GM19240 (cell line): ENCODE measurements at regions not wholly inside any gene's neighbourhood (a gene's known extent, or its start where the extent isn't known, plus 50 kb on each side); places are given as distances from the start of the nearest gene placed in this dataset.
"Not testable (repeated sequence)": the region's sequence is repeated elsewhere in the genome, so short reads cannot be mapped to it uniquely, and the experiment has no call there.

Source experiments
- DNase-seq: peaks from one replicate; pipeline ENCODE4 v3.0.0; 2011; ENCODE audit warnings: low spot score; ENCODE audit not compliant: insufficient read length

DNA sequence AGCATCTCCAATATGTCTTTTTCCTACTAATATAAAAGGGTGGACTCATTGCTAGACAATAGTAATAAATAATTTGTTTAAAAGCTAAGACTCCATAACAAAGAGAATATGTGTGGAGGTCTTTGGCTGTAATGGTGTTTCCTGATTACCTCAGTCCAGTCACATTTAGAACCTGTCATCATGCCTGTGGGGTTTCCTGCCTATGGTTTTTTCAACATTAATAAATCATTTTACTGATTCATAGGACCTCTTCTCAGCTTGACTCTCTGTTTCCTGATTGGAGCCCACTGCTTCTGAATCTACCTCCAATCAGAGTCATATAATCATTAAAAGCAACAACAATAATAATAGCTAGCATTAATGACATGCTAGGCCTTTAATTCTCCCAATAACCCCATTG lies 52.4 kb upstream of the GNAI1 start:
- no peak for DNase-seq

DNA sequence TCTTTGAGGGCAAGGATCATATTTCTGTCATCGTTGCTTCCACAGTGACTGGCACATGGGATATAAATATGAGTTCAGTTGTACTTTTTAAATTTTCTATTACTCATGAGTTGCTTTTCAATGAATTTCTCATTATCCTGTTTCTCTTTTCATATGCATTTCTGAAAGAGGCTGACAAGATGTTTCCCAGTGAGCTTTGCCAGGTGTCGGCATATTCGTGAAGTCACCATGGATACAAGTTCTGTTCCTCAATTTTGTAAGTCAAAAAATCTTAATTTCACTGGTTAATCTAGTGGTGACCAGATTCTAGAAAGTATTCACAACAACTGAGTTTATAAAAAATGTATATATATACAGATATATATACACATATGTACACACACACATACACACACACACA lies 55.7 kb upstream of the GNAI1 start:
- no peak for DNase-seq

DNA sequence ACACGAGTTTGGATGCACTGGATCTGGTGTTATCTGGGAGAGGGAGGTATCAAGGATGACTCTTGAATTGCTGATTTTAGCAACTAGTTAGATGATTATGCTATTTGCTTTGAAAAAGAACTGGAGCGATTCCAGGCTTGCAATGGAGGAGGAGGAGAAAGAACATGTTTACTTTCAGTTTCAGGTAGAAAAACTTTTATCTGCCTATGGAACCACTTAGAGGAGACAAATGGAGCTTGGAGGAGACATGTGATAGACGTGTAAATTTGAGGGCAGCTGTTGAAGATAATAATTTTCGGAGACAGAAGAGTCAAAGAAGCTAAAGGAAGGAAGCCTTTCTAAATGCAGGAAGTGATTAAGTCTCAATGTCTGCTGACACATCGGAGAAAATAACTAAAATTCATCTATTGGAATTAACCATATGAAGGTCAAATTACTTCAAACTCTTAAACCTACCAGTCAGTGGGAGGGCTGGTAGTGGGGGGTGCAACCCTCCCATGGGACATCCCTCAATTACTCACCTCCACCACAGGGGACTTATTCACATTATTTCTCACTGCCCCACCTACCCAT lies 56.4 kb upstream of the GNAI1 start:
- DNase-seq = no peak

DNA sequence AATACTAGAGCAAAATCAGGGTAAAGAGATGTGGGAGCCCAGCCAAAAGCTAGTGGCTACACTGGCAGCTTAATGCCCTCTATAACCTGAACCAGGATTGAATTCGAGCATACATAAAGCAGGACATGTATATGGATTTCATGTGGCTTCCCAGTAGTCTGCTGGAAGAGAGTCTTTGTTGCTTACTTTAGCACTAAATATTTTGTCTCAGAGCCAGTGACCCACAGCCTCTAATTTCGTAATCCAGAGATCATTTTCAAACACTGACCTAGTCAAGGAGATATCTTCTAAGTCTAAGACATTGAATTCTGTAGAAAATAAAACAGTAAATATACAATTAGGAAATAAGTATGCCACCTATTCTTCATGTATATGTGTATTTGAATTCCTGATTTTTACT lies 64.2 kb upstream of the GNAI1 start:
- DNase-seq = no peak

DNA sequence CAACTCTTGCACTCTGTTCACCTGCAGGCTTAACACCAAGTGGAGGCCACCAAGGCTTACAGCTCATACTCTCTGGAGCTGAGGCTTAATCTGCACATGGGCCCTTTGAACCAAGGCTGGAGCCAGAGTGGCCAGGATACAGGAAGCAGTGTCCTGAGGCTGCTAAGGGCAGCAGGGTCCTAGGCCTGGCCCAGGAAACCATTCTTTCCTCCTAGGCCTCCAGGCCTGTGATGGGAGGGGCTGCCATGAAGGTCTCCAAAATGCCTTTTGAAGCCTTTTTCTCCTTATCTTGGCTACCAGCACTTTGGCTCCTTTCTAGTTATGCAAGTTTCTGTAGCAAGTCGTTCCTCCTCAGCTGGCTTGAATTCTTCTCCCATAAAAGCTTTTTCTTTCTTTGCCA lies 68.0 kb upstream of the GNAI1 start:
- DNase-seq = no peak

DNA sequence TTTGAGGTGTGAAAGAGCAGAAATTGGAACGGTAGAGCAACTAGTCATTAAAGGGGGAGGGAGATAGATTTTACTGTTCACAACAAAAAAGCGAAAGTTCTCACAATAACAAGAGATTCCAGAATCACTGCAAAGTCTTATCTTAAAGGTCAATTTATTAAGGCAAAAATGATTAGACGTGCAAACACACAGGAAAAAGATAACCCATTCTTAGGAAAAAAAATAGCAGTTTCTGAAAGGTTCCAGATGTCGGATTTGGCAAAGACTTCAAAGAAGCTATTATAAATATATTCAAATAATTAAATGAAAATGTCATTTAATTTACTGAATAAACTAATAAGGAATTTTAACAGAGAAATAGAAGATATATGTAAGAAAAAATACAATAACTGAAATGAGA lies 70.8 kb upstream of the GNAI1 start:
- no peak for DNase-seq

DNA sequence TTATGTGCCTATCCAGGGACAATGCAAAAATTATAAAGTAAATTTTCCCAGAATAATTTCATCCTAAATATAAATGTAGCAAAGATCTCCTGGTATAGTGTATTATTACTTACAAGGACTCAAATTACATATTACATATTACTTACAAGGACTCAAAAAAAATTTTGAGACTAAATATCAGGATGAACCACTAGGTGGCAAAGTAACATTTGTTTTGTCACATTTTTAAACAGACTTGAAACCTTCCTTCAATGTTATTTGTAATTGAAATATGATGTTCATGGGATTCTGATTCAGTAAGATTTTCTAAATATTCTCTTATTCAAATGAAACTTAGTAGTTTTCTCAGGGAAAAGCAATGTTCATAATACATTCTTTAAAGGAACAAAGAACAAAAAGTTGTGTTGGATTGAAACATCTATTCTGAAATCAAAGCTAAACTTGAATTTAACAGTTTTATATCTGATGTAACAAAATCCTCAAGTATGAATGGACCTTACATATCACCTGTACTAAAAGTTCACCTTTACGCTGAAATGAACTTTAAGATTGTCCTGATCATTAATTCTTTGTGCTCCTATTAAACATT lies 74.3 kb upstream of the GNAI1 start:
- DNase-seq = no peak

DNA sequence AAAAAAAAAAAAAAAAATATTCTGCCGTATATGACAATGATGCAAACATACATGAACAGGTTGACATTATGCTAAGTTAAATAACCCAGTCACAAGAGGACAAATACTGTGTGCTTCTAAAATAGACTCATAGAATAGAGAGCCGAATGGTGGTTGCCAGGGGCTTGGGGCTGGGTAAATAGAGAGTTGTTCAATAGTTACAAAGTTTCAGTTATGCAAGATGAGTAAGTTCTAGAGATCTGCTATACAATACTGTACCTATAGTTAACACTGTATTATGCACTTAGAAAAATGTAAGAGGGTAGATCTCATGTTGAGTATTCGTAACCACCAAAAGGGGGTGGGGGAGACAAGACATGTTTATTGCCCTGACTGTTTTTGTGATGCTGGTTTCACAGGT lies 77.1 kb upstream of the GNAI1 start:
- DNase-seq = no peak

DNA sequence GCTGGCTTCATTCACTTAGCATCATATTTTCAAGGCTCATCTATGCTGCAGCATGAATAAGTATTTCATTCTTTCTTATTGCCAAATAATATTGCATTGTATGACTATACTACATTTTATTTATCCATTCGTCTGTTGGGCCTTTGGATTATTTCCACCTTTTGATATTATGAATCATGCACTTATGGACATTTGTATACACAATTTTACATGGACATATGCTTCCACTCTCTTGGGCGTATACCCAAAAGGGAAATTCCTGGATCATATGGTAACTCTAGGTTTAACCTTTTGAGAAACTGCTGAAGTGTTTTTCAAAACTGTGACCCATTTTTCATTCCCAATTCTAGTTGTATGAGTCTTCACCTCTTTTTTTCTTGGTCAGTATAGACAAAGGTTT lies 80.3 kb upstream of the GNAI1 start:
- DNase-seq = no peak

DNA sequence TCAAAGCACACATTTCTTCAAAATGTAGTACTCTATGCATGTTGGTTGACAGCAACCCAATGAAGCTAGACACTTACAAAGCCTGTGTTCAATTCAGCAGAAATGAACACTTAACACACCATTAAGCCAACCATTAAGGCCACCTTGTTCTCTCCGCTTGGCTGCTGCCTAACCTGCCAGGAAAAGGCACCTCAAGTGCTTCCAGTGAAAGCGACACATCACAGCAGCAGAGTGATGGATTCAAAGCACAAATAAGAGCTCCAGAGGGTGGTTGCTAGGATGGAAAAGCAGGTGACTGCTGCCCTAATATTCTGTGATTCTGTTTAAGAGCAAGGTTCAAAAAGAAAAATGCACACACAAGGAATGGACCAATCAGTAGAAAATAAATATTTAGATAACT lies 81.5 kb upstream of the GNAI1 start:
- DNase-seq = no peak

DNA sequence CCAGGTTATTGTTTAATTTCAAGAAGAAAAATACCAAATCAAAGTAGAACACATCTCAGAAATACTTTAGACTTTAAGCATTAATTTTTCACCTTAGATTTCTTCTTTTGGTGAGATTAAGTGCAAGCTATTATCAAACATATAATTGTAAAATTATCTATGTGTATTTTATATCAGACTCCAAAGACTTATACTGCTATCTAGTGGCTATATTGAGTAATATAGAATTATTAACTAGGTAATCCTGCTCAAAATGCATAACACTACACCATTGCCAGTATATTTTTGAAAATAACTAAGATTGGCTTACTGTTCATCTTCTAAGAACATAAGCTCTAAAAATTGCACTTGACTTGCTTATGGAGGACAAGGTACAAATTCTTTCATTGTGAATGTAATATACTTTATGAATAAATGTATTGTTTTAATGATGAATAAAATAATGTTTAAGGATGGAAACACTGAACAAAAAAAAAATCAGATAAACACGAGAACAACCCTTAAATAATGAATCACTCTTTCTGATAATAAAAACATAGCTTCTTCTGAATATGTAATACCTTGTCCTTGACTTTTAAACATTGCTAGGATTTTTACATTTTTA lies 86.7 kb upstream of the GNAI1 start:
- DNase-seq = no peak

DNA sequence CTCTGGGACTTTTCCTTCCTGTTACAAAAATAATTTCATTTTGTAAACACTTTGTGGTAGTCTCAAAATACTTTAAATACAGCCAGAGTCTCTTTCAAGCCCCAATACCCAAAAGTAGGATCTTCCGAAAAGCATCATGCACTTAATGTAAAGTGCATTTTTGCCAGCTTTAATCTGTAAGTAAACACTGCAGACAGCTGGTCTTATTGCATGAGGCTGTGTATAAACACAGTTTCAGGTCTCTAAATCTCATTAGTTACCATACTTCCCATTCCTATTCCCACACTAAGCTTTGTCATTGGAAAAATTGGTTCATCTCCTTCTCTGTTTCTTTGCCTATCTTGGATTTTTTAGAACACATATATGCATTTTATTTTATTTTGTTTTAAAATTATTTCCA lies 87.6 kb upstream of the GNAI1 start:
- no peak for DNase-seq

DNA sequence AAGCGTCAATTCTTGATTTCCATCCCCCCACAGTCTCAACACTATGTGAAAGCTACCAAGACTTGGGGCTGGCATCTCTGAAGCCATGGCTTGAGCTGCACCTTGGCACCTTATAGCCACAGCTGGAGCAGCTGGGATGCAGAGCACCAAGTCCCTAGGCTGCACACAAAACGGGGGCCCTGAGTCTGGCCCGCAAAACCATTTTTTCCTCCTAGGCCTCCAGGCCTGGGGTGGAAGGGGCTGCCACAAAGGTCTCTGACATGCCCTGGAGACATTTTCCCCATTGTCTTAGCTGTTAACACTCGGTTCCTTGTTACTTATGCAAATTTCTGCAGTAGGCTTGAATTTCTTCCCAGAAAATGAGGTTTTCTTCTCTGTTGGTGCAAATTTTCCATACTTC lies 89.8 kb upstream of the GNAI1 start:
- no peak for DNase-seq

DNA sequence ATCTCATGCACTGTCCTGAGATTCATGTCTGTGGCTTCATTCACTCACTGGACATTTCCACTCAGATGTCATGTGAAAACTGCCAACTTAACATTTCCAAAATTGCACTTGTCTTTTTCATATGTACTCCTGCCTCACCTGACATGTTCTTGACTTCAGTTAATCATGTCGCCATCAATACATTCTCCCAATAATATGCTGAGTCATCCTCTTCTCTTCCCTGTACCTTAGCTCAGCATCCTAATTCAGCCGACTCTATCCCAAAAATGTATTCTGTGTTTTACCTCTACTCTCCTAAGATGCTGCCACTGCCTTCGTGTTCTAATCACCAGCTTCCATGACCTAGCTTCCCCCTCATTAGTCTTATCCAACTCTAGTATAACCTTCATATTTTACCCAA lies 93.9 kb upstream of the GNAI1 start:
- no peak for DNase-seq

DNA sequence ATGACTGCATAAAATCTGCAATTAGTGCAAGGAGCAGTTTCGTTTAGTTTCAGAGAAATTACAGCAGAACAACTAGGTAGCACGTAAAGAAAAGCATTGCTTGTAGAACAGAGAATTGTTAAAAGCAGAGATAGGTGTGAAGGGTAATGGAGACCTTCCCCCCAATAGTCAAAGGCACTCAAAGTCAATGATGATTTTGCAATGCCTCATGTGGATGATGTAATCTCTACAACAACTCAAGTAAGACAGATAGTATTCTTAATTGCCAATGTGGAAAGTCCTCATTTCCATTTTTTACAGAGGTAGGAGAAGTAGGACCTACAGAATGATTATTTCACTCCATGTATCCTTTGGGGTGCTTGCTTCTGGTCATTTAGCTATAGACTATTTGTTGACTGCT lies 94.3 kb upstream of the GNAI1 start:
- DNase-seq = no peak

DNA sequence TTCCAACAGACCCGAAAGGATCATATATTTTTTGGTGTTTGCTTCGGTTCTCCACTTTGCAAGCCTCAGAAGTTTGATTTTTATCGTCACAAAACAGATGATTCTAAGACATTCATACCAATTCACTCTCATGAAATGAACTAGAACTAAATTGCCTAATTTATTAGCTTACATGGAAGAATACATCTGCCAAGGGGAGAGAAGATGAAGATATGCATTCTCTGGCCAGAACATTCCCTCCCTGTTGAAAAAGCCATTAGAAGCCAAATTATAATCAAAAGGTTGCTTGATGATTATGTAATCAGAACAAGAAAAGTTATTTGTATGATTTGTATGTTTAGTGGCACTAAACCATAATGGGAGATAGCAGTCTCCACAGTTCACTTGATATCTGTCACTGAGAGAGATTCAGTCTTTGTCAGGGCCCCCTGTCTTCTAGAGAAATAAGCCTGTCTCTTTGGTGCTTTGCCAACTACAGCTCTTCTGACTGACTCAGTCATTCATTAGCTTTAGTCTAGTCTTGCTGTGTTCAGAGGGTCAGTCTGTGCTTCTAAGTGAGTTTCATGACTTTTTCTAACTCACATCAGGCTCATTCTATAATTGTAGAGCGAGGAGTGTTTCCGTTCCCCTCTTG lies 95.3 kb upstream of the GNAI1 start:
- DNase-seq = no peak

DNA sequence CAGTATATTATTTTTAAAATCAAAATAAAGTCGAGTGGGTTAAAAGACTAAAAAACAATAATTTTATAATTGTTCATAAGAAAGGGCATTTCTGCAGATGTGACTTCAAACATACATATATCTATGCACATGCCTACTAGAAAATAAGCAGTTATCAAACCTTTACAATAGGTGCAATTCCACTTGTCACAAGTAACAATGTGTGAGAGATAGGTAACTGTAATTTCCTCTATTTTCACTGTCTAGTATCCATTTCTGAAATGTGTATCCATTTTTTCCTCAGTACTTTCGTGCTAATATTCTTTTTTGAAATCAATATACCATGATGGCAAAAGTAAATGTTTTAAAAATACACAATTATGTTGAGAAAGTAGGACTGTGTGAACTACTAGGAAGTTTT lies 96.9 kb upstream of the GNAI1 start:
- DNase-seq = no peak

DNA sequence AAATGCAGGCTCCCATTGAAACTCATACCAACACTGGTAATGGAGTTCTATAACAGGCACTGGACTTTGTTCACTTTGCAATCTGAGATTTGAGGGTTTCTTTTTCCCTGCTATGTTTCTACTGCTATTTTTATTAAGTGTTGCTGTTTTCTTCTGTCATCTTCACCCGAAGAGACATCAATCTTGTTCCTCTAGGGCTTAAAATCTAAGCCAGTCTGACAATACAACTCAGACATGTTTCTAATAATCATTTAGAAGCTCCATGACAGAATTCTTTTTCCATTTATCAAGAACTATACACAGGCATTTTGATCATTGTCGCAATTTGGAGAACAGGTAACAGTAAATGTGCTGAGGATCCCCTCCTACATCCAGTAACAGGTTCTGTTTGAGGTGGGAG lies 98.5 kb upstream of the GNAI1 start:
- DNase-seq = no peak

DNA sequence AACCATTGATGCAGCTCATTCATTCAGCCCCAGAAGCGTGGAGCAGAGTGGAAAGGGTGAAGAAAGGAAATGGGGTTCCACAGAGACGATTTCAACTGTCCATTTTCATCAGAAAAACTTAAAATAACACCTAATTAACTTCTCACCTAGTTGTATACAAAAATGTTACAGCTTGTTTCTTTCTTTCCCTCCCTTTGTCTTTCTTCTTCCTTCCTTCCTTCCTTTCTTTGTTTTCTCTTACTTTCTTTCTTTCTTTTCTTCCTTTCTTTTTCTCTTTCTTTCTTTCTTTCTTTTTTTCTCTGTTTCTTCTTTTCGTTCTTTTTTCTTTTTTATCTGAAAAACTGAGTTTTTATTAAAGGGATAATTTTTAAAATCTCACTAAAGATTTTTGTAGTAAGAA lies 105.9 kb upstream of the GNAI1 start:
- no peak for DNase-seq

DNA sequence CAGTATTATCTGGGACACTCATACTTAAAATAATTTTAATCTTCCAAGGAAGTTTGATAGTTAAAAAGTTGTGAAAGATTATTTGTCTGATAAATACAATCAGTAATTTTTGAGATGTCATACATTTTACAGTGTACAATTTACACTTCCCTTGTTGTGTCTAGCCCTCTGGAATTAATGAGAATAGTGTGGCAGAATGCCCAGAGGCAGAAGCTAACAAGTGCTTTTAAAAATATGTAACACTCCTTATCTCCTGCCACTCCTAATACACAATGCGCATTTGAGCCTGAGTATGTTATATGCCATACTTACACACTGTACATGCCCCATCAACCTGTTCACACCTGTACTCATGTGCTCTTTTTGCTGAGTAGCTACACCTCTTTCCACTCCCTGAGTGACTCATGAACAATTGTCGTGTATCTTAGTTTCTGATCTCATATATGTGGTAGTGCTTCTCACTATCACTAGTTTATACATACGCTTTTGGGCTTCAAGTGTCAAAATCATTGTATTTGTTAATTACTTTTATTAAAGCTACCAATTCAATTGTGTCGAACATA lies 106.9 kb upstream of the GNAI1 start:
- no peak for DNase-seq

DNA sequence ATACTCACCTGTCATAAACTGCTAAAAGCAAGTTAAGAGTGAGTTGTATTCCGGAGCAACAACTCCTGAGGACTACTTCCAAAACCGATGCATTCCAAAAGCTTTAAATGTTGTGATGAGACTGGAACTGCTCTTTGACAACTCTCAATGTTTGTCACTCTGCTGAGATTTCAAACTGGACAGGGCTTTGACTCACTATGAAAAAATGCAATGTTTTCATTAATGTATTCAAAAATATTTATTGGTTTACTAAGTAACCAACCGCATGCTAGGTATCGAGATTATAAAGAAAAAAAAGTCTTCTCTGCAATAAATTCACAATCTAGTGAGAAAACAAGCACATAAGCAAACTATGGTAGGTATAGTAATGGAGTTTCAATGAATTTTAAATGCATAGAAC lies 107.9 kb upstream of the GNAI1 start:
- no peak for DNase-seq

DNA sequence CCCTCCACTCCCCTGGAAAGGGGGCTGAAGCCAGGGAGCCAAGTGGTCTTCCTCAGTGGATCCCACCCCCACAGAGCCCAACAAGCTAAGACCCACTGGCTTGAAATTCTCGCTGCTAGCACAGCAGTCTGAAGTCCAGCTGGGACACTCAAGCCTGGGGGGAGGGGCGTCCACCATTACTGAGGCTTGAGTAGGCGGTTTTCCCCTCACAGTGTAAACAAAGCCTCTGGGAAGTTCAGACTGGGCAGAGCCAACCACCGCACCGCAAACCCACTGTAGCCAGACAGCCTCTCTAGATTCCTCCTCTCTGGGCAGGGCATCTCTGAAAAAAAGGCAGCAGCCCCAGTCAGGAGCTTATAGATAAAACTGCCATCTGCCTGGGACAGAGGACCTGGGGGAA lies 114.4 kb upstream of the GNAI1 start:
- DNase-seq = not testable (repeated sequence)

DNA sequence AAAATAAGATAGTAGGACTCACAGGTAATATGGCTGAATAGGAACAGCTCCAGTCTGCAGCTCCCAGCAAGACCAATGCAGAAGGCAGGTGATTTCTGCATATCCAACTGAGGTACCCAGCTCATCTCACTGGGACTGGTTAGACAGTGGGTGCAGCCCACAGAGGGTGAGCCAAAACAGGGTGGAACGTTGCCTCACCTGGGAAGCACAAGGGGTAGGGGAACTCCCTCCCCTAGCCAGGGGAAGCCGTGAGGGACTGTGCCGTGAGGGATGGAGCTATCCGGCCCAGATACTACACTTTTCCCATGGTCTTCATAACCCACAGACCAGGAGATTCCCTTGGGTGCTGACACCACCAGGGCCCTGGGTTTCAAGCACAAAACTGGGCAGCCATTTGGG lies 114.8 kb upstream of the GNAI1 start:
- not testable (repeated sequence) for DNase-seq
